ENCODE measurements at regions not wholly inside any gene's neighbourhood (a gene's known extent, or its start where the extent isn't known, plus 50 kb on each side); places are given as distances from the start of the nearest gene placed in this dataset.

GRCh38 chr7:17599733-17600339 is 301.4 kb downstream of the AHR start:
- H3K27ac ChIP-seq = no peak overlapping the region
- WGBS, 2 donors = 74 to 84% methylated on average over 7 of the region's 7 CpGs
- H3K27me3 ChIP-seq = no peaks in the 10 kb centered on the region
- H3K4me1 ChIP-seq = peaks cover 0 to 8% (median 0%) of the 10 kb centered on the region in 4 donors
- TF ChIP-seq CTCF (IDR thresholded peaks at IDR 0.05) (no peak), EP300 (IDR thresholded peaks at IDR 0.05) (no peak), POLR2A (IDR thresholded peaks at IDR 0.05) (no peak)
- peaks cover 0 to 4% (median 0%) of the 10 kb centered on the region in 4 donors for H3K9me3 ChIP-seq
- no peak overlapping the region for H3K4me3 ChIP-seq
- H3K36me3 ChIP-seq = no peaks in the 10 kb centered on the region
- DNase-seq (ENCODE audit: low spot score in 2 of 2) = no peak

DNA sequence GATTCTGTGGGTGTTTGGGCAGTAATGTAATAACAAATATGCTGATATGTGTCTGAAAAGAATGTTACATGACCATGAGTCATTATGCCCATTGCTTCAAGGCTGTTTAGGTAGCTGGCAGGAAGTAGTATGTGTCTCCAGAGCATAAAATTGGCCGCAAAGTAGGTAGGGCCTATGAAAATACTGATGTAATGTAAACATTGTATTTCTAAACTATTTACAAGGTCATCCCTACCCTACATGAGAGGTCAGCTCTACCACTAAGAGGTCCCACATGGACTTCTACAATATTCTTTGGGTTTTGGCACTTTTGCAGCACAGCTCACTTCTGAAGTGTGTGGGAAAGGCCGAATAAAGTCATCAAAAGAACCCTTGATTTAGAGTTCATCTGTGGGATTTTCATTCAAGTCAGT is 301.9 kb downstream of the AHR start:
- Histone ChIP-seq H3K27ac (peak overlapping the region in 2 of 4 donors; percentile 18 to 40), H3K9me3 (peaks cover 0 to 4% (median 0%) of the 10 kb centered on the region in 4 donors), H3K4me1 (peaks cover 0 to 5% (median 0%) of the 10 kb centered on the region in 4 donors), H3K36me3 (no peaks in the 10 kb centered on the region), H3K4me3 (no peak overlapping the region), H3K27me3 (no peaks in the 10 kb centered on the region)
- DNase-seq (ENCODE audit: low spot score in 2 of 2) = peak in 1 of 2 donors; percentile 9
- TF ChIP-seq POLR2A (IDR thresholded peaks at IDR 0.05) (no peak), EP300 (IDR thresholded peaks at IDR 0.05) (no peak), CTCF (IDR thresholded peaks at IDR 0.05) (no peak)
- WGBS, 2 donors = 52 to 54% methylated on average over 2 of the region's 2 CpGs

DNA sequence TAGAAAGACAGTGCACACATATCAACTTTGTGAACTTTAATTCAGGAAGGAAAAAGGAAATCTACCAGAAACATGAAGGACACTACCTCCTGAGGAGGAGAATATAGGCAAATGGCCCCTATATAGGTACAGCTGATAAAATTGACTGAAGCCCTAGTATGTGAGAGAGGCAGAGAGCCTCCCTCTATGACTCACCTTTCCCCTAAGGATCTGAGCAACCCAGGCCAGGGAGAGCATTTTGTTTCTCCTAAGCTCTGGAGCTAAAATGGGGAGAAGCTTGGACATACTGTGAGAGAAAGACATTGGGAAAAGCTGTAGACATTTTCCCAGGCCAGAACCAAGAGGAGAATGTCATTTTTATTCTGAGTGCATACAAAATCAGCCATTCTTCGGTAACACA is 303.5 kb downstream of the AHR start:
- no peak for TF ChIP-seq POLR2A (IDR thresholded peaks at IDR 0.05)
- TF ChIP-seq CTCF (IDR thresholded peaks at IDR 0.05) = no peak
- no peak for TF ChIP-seq EP300 (IDR thresholded peaks at IDR 0.05)

GRCh38 chr7:17608114-17608833 is 309.8 kb downstream of the AHR start:
- H3K27me3 ChIP-seq = no peaks in the 10 kb centered on the region
- WGBS, 2 donors = 74 to 80% methylated on average over 1 of the region's 1 CpG
- H3K27ac ChIP-seq = peak overlapping the region in 1 of 4 donors; percentile 29
- H3K4me3 ChIP-seq = no peak overlapping the region
- no peak for DNase-seq (ENCODE audit: low spot score in 2 of 2)
- H3K9me3 ChIP-seq = peaks cover 0 to 10% (median 2%) of the 10 kb centered on the region in 4 donors
- peaks cover 0 to 6% (median 0%) of the 10 kb centered on the region in 4 donors for H3K4me1 ChIP-seq
- peaks cover 0 to 2% (median 0%) of the 10 kb centered on the region in 3 donors for H3K36me3 ChIP-seq
- TF ChIP-seq EP300 (IDR thresholded peaks at IDR 0.05) (no peak), POLR2A (IDR thresholded peaks at IDR 0.05) (no peak), CTCF (IDR thresholded peaks at IDR 0.05) (no peak)

More for the DNA sequence above, 303.5 kb downstream of the AHR start:
- Histone ChIP-seq H3K27me3 (no peaks in the 10 kb centered on the region), H3K9me3 (peaks cover 0 to 4% (median 0%) of the 10 kb centered on the region in 4 donors), H3K4me1 (peaks cover 0 to 5% (median 0%) of the 10 kb centered on the region in 4 donors), H3K4me3 (no peak overlapping the region), H3K36me3 (no peaks in the 10 kb centered on the region), H3K27ac (no peak overlapping the region)
- 95 to 100% methylated on average over 1 of the region's 1 CpG for WGBS, 2 donors
- DNase-seq (ENCODE audit: low spot score in 2 of 2) = no peak

DNA sequence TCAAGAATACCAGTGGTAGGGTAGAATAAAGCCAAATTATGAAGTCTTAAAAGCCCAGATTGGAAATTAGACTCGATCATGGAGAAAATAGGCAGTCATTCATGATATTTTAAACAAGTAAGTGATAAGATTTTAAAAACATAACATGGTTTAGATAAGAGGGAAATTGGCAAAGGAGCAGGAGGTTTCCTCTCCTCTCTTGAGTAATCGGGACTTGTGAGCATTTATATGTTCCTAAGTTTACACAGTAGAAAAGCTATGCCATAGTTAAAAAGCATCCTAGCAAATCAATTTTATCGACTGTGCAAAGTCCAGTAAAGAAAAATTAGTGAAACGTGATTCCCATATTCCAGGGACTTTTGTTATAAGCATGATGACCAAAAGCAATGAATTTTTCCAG is 313.2 kb downstream of the AHR start:
- Histone ChIP-seq H3K27me3 (no peaks in the 10 kb centered on the region), H3K9me3 (peaks cover 0 to 11% (median 0%) of the 10 kb centered on the region in 4 donors), H3K4me1 (peaks cover 0 to 6% (median 0%) of the 10 kb centered on the region in 4 donors), H3K36me3 (peaks cover 0 to 4% (median 0%) of the 10 kb centered on the region in 3 donors), H3K27ac (no peak overlapping the region), H3K4me3 (no peak overlapping the region)
- WGBS, 2 donors = 91 to 92% methylated on average over 4 of the region's 4 CpGs
- no peak for DNase-seq (ENCODE audit: low spot score in 2 of 2)
- TF ChIP-seq POLR2A (IDR thresholded peaks at IDR 0.05) = no peak
- no peak for TF ChIP-seq CTCF (IDR thresholded peaks at IDR 0.05)
- TF ChIP-seq EP300 (IDR thresholded peaks at IDR 0.05) = no peak

Data from tibial nerve (tissue), 4 donors.